T-helper 1 cell treated with Interleukin-12 subunit alpha and Interleukin-12 subunit beta and Interleukin-4 antibody, amounts not matched to agents 30 μg/mL and 1 μg/mL, for 36 hours (primary cell): ENCODE measurements at regions not wholly inside any gene's neighbourhood (a gene's known extent, or its start where the extent isn't known, plus 50 kb on each side); places are given as distances from the start of the nearest gene placed in this dataset.

Experiments used
- H3K27ac Mint-ChIP-seq: one replicate; pipeline ENCODE4 v1.8.0; 2021; ENCODE audit warnings: mild to moderate bottlenecking, mixed read lengths
- H3K27me3 Mint-ChIP-seq: one replicate; pipeline ENCODE4 v1.8.0; 2021; ENCODE audit warnings: low read depth, mixed read lengths
- H3K36me3 Mint-ChIP-seq: one replicate; pipeline ENCODE4 v1.8.0; 2021; ENCODE audit warnings: low read depth, mixed read lengths
- H3K4me1 Mint-ChIP-seq: one replicate; pipeline ENCODE4 v1.8.0; 2021; ENCODE audit warnings: low read depth, mixed read lengths
- H3K4me3 Mint-ChIP-seq: one replicate; pipeline ENCODE4 v1.8.0; 2021; ENCODE audit warnings: mild to moderate bottlenecking, moderate library complexity, mixed read lengths
- H3K9me3 Mint-ChIP-seq: one replicate; pipeline ENCODE4 v1.8.0; 2021; ENCODE audit warnings: mixed read lengths

- H3K27me3 Mint-ChIP-seq, result peaks cover 5% of the 10 kb centered on the region
- no peak overlapping the region for H3K4me3 Mint-ChIP-seq
- H3K36me3 Mint-ChIP-seq, result no peaks in the 10 kb centered on the region
- H3K4me1 Mint-ChIP-seq, result no peaks in the 10 kb centered on the region
- H3K9me3 Mint-ChIP-seq, result peaks cover 7% of the 10 kb centered on the region
- H3K27ac Mint-ChIP-seq, result no peak overlapping the region
These were observed 73.5 kb upstream of the ZC3H12C start for GRCh38 chr11:110019675-110020074.

GRCh38 chr11:110022548-110022947 lies 70.6 kb upstream of the ZC3H12C start:
- Mint-ChIP-seq H3K9me3 (peaks cover 4% of the 10 kb centered on the region), H3K4me1 (no peaks in the 10 kb centered on the region), H3K36me3 (no peaks in the 10 kb centered on the region), H3K27me3 (peaks cover 5% of the 10 kb centered on the region), H3K27ac (no peak overlapping the region), H3K4me3 (no peak overlapping the region)

GRCh38 chr11:110023711-110024110 lies 69.5 kb upstream of the ZC3H12C start:
- Mint-ChIP-seq H3K27me3 (peaks cover 5% of the 10 kb centered on the region), H3K4me1 (no peaks in the 10 kb centered on the region), H3K9me3 (peaks cover 4% of the 10 kb centered on the region), H3K4me3 (no peak overlapping the region), H3K36me3 (no peaks in the 10 kb centered on the region), H3K27ac (no peak overlapping the region)

DNA sequence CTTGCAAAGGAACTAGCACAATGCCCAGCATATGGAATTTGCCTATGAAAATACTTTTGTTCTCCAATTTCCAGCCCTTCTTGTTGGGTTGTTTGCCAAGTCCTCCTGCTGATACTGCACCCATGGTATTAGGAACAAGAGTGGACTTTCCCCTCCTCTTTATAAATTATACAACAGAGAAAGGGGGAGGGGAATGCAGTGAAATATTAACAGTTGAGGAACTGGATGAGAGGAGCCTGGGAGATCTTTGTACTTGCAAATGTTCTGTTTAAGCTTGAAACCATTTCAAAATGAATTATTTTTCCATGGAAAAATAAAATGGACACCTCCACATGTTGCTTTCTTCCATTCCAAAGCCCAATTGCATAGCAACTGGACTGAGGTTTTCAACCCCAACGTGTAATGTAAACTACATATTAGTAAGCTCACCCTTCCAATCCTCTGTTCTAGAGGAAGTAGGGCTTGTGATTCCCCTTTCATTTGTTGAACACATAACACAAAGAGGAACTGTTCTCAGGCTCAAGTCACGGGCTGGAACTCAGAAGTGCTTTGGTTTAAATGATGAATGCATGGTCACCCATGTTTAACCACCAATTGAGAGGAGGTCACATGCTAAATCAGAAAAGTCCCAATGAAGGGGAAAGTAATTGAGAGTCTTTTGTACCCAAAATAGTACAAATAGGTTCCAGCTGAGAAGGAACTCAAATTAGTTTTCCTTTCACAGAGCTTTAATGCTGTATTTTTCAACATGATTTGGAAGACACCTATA lies 66.2 kb upstream of the ZC3H12C start:
- H3K4me1 Mint-ChIP-seq, result no peaks in the 10 kb centered on the region
- peaks cover 4% of the 10 kb centered on the region for H3K9me3 Mint-ChIP-seq
- H3K27me3 Mint-ChIP-seq, result no peaks in the 10 kb centered on the region
- H3K4me3 Mint-ChIP-seq, result no peak overlapping the region
- H3K27ac Mint-ChIP-seq, result no peak overlapping the region
- no peaks in the 10 kb centered on the region for H3K36me3 Mint-ChIP-seq

DNA sequence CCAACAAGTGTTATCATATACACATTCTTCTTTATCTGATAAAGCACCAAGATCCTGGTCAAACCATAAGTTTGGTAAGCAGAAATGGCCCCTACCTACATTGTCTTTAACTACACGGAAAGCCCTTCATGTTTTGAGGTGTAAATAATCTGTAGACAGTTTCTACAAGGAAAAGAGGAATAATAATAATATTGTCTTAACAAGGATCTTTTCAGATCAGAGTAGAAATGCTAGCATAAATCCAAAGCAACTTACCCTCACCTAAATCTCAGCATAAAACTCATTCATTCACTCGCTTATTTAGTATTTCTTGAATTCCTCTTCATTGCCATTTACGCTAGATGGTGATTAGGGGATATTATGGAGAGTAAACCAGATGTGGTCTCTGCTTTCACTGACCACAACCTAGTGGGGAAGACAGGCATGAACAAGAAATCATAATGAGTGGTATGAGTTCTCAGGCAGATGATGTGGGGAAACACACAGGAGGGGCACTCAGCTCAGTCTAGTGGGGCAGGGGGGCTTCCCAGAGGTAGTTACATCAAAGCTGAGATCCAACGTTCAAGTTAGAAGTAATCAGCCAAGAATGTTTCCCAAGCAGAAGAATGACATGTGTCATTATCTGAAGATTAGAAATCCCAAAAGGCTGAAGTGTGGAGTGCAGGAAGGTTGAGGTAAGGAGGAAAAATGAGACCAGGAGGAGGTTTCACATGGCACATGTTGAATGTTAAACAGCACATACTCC lies 65.4 kb upstream of the ZC3H12C start:
- Mint-ChIP-seq H3K27ac (no peak overlapping the region), H3K27me3 (no peaks in the 10 kb centered on the region), H3K4me1 (no peaks in the 10 kb centered on the region), H3K9me3 (peaks cover 4% of the 10 kb centered on the region), H3K4me3 (no peak overlapping the region), H3K36me3 (no peaks in the 10 kb centered on the region)

DNA sequence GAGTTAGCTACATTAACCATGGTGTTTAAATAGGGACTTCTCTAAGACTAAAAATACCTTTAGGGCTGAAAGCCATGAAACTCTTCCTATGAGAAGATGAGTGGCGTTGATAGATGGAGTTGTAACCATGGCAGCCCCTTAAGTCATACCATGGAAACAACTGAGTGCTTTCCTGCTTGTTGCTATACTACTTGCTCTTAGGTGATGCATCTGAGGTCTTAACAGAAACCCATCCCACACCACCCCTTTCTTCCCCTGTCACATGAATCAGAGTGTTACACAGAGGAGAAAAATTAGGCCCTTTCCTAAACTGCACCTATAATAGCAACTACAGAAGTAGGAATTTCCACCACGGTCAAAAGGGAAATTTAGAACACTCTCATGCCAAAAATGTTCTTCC lies 64.3 kb upstream of the ZC3H12C start:
- Mint-ChIP-seq H3K27me3 (no peaks in the 10 kb centered on the region), H3K4me1 (no peaks in the 10 kb centered on the region), H3K36me3 (no peaks in the 10 kb centered on the region), H3K9me3 (no peaks in the 10 kb centered on the region), H3K27ac (no peak overlapping the region), H3K4me3 (no peak overlapping the region)

GRCh38 chr11:110029714-110030113 lies 63.5 kb upstream of the ZC3H12C start:
- no peaks in the 10 kb centered on the region for H3K4me1 Mint-ChIP-seq
- H3K36me3 Mint-ChIP-seq, result no peaks in the 10 kb centered on the region
- no peak overlapping the region for H3K27ac Mint-ChIP-seq
- no peak overlapping the region for H3K4me3 Mint-ChIP-seq
- H3K27me3 Mint-ChIP-seq, result no peaks in the 10 kb centered on the region
- H3K9me3 Mint-ChIP-seq, result no peaks in the 10 kb centered on the region

GRCh38 chr11:110031171-110031570 lies 62.0 kb upstream of the ZC3H12C start:
- Mint-ChIP-seq H3K9me3 (no peaks in the 10 kb centered on the region), H3K4me1 (no peaks in the 10 kb centered on the region), H3K27me3 (no peaks in the 10 kb centered on the region), H3K27ac (no peak overlapping the region), H3K36me3 (no peaks in the 10 kb centered on the region), H3K4me3 (no peak overlapping the region)

DNA sequence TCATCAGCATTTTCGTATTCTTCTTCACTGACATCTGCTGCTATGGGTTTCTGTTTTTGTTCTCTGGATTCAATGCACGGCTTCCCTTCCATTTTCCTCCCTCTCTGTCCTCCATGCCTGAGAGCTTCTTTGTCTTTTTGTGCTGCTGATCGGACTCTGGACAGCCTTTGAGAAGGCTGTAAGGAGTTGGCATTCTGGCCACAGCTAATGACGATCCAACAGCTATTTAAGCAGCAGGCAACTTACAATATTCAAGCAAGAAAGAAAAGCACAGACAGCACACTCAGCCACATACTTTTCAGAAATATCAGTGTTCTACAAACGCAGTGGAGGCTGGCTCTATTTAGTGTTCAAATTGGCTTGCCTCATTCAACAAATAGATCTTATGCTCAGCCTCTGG lies 60.9 kb upstream of the ZC3H12C start:
- no peaks in the 10 kb centered on the region for H3K9me3 Mint-ChIP-seq
- H3K27me3 Mint-ChIP-seq, result no peaks in the 10 kb centered on the region
- no peaks in the 10 kb centered on the region for H3K4me1 Mint-ChIP-seq
- no peaks in the 10 kb centered on the region for H3K36me3 Mint-ChIP-seq
- H3K27ac Mint-ChIP-seq, result no peak overlapping the region
- H3K4me3 Mint-ChIP-seq, result no peak overlapping the region

DNA sequence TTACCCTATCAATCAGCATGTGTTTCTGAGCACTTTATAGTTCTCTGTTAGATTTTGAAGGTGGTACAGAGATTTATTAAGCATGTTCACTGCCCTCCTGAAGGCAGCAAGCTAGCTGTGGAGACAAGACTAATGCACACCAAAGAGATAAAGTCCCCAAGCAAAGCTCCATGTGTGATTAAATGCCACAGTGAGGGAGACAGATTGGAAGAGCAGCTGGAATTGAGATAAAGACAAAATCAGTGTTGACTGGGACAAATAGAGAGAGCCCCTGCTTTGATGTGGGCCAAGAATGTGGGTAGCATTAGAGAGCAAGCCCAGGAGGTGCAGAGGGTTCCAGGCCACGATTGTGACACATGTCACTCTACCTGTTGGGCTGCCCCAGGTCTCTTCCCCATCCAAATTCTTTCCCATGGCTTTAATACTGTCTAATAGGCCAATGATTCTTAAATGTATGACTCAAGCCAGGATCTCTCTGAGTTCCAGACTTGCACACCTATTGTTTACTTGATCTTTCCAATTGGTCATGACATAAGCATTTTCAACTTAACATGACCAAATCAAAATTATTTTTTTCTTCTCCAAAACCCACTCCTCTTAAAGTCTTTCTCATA lies 60.1 kb upstream of the ZC3H12C start:
- Mint-ChIP-seq H3K27ac (no peak overlapping the region), H3K4me1 (no peaks in the 10 kb centered on the region), H3K36me3 (no peaks in the 10 kb centered on the region), H3K4me3 (no peak overlapping the region), H3K9me3 (no peaks in the 10 kb centered on the region), H3K27me3 (peaks cover 3% of the 10 kb centered on the region)

- no peak overlapping the region for H3K27ac Mint-ChIP-seq
- no peaks in the 10 kb centered on the region for H3K4me1 Mint-ChIP-seq
- peaks cover 4% of the 10 kb centered on the region for H3K27me3 Mint-ChIP-seq
- no peak overlapping the region for H3K4me3 Mint-ChIP-seq
- H3K9me3 Mint-ChIP-seq, result no peaks in the 10 kb centered on the region
- H3K36me3 Mint-ChIP-seq, result no peaks in the 10 kb centered on the region
These were observed 58.4 kb upstream of the ZC3H12C start for GRCh38 chr11:110034806-110035205.

GRCh38 chr11:110035357-110035756 lies 57.8 kb upstream of the ZC3H12C start:
- Mint-ChIP-seq H3K4me3 (no peak overlapping the region), H3K9me3 (no peaks in the 10 kb centered on the region)

DNA sequence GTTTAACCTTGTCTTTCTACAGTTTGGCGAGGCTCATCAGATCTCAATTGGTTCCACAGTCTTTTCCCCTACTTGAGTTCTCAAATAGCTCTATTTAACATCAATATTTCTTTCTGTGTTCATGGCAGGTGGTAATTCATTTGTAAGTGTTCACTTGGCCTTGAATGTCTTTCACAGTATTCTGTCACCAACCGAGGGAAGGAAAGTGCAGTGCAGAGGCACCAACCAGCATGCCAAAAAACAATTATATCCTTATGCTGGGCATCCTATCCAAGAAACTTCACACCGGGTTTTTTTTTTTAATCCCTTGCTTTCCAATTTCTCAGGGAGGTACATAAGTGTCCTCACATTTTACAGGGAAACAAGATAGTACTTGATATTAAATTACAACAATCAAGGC lies 55.0 kb upstream of the ZC3H12C start:
- Mint-ChIP-seq H3K27me3 (peaks cover 4% of the 10 kb centered on the region), H3K4me3 (no peak overlapping the region), H3K27ac (no peak overlapping the region), H3K9me3 (no peaks in the 10 kb centered on the region), H3K36me3 (no peaks in the 10 kb centered on the region), H3K4me1 (no peaks in the 10 kb centered on the region)

More at GRCh38 chr11:110035357-110035756, 57.8 kb upstream of the ZC3H12C start:
- no peaks in the 10 kb centered on the region for H3K4me1 Mint-ChIP-seq
- H3K36me3 Mint-ChIP-seq, result no peaks in the 10 kb centered on the region
- peaks cover 4% of the 10 kb centered on the region for H3K27me3 Mint-ChIP-seq
- H3K27ac Mint-ChIP-seq, result no peak overlapping the region
